Hepatocyte (in vitro differentiated cells): ENCODE measurements at regions not wholly inside any gene's neighbourhood (a gene's known extent, or its start where the extent isn't known, plus 50 kb on each side); places are given as distances from the start of the nearest gene placed in this dataset.

ENCODE experiments used
- CTCF ChIP-seq: fragments of 200-600 bp; sonication (generic); IDR thresholded peaks from 2 replicates; pipeline ENCODE4 v1.5.1; 2016; ENCODE audit warnings: antibody characterized with exemption, mild to moderate bottlenecking; ENCODE audit not compliant: poor library complexity
- EZH2 ChIP-seq: fragments of 200-600 bp; sonication (generic); IDR thresholded peaks from 2 replicates; pipeline ENCODE4 v1.6.1; 2016; ENCODE audit warnings: antibody characterized with exemption, mild to moderate bottlenecking, borderline replicate concordance

DNA sequence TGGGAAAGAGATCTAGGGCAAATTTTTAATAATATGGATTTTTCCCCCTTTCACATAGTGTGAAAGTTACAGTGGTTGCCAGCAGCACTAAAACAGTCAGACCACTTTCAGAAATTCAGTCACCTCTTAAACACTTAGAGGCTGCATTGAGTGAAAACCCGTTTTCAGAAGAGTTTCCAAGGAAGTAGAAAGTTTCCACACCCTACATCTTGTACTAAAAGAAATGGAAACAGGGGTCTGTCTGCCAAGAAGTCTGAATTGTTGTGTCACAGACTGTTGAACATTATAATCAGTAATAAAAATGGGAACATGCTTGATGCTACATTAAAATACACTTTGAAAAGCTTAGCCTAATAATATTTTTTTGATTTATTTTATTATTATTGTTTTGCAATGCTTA is 278.9 kb upstream of the KCNJ16 start:
- TF ChIP-seq CTCF (no peak), EZH2 (no peak)
